CD4-positive, alpha-beta T cell treated with Interleukin-1 beta for 1 hour (primary cell): ENCODE measurements at regions not wholly inside any gene's neighbourhood (a gene's known extent, or its start where the extent isn't known, plus 50 kb on each side); places are given as distances from the start of the nearest gene placed in this dataset.

ENCODE experiments used
- DNase-seq, 2 donors: peaks; one replicate each; pipeline ENCODE4 v3.0.0-alpha.2; 2020 to 2022

GRCh38 chr15:91625506-91625905 is 228.0 kb upstream of the SLCO3A1 start:
- no peak for DNase-seq

GRCh38 chr15:91627473-91628278 is 225.8 kb upstream of the SLCO3A1 start:
- no peak for DNase-seq

- no peak for DNase-seq
These were observed 223.4 kb upstream of the SLCO3A1 start for GRCh38 chr15:91630090-91630489.

GRCh38 chr15:91632176-91632575 is 221.3 kb upstream of the SLCO3A1 start:
- no peak for DNase-seq

GRCh38 chr15:91632981-91633380 is 220.5 kb upstream of the SLCO3A1 start:
- DNase-seq: no peak

- no peak for DNase-seq
These were observed 219.3 kb upstream of the SLCO3A1 start for GRCh38 chr15:91634179-91634578.

- DNase-seq: no peak
These were observed 218.4 kb upstream of the SLCO3A1 start for GRCh38 chr15:91635080-91635479.

- DNase-seq: no peak
These were observed 217.9 kb upstream of the SLCO3A1 start for GRCh38 chr15:91635641-91636040.

GRCh38 chr15:91649016-91649415 is 204.5 kb upstream of the SLCO3A1 start:
- DNase-seq: no peak

GRCh38 chr15:91649831-91650321 is 203.6 kb upstream of the SLCO3A1 start:
- no peak for DNase-seq

- no peak for DNase-seq
These were observed 202.3 kb upstream of the SLCO3A1 start for GRCh38 chr15:91651251-91651650.

- DNase-seq: no peak
These were observed 200.8 kb upstream of the SLCO3A1 start for GRCh38 chr15:91652610-91653207.

- DNase-seq: peak in 1 of 2 donors; percentile 17
These were observed 197.8 kb upstream of the SLCO3A1 start for GRCh38 chr15:91655563-91656290.

- DNase-seq: peak in 1 of 2 donors; percentile 2
These were observed 193.3 kb upstream of the SLCO3A1 start for GRCh38 chr15:91660174-91660649.

- no peak for DNase-seq
These were observed 189.2 kb upstream of the SLCO3A1 start for GRCh38 chr15:91664224-91664836.

- no peak for DNase-seq
These were observed 188.3 kb upstream of the SLCO3A1 start for GRCh38 chr15:91665212-91665611.

- DNase-seq: no peak
These were observed 185.1 kb upstream of the SLCO3A1 start for GRCh38 chr15:91668370-91668769.

GRCh38 chr15:91670108-91670507 is 183.4 kb upstream of the SLCO3A1 start:
- no peak for DNase-seq

GRCh38 chr15:91678003-91678402 is 175.5 kb upstream of the SLCO3A1 start:
- no peak for DNase-seq

- DNase-seq: no peak
These were observed 174.1 kb upstream of the SLCO3A1 start for GRCh38 chr15:91679447-91679846.

GRCh38 chr15:91685436-91685835 is 168.1 kb upstream of the SLCO3A1 start:
- DNase-seq: no peak

- no peak for DNase-seq
These were observed 164.7 kb upstream of the SLCO3A1 start for GRCh38 chr15:91688811-91689210.

GRCh38 chr15:91689377-91689776 is 164.1 kb upstream of the SLCO3A1 start:
- no peak for DNase-seq
